SK-N-SH treated with all-trans-retinoic acid at 6 μM for 48 hours (cell line): ENCODE measurements at regions not wholly inside any gene's neighbourhood (a gene's known extent, or its start where the extent isn't known, plus 50 kb on each side); places are given as distances from the start of the nearest gene placed in this dataset.

ENCODE experiments used
- ARNTL ChIP-seq: fragments of 450-650 bp; formaldehyde crosslinking; IDR thresholded peaks from 2 replicates; pipeline ENCODE4 v1.5.0; 2020; ENCODE audit warnings: low read depth, mild to moderate bottlenecking, moderate library complexity, borderline replicate concordance
- ESRRG ChIP-seq: fragments of 250-450 bp; sonication (Bioruptor Pico); IDR thresholded peaks from 2 replicates; pipeline ENCODE4 v1.6.1; 2021; ENCODE audit warnings: mild to moderate bottlenecking
- ZNF8 ChIP-seq: fragments of 450-650 bp; formaldehyde crosslinking; IDR thresholded peaks from 2 replicates; pipeline ENCODE4 v1.5.0; 2020; ENCODE audit warnings: mild to moderate bottlenecking, moderate library complexity

DNA sequence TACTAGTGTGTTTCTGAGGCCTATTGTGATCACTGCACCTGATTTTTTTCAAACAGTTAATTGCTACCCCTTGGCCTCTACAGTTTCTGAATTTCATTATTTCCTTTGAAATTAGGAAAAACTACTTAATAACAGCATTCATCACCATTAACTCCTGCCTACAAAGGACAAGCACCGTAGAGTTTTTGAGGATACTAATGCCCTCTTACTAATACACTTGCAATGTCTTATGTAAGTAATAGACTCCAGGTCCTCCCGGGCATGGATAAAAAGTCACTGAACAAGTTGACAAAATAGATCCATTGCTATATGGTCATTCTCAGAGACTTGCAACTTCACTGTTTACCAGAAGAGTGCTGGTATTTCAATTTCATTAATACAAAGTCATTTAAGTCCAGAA is 1172.5 kb downstream of the CDH12 start:
- TF ChIP-seq ZNF8 (CRISPR knock-in tag) (no peak), ARNTL (CRISPR knock-in tag) (no peak), ESRRG (CRISPR knock-in tag) (no peak)
